ENCODE measurements at regions not wholly inside any gene's neighbourhood (a gene's known extent, or its start where the extent isn't known, plus 50 kb on each side); places are given as distances from the start of the nearest gene placed in this dataset.
A peak's percentile ranks its signal among the peaks of the same experiment; 100 is the strongest.
"Not testable (repeated sequence)": the region's sequence is repeated elsewhere in the genome, so short reads cannot be mapped to it uniquely, and the experiment has no call there.

- no peak for DNase-seq
These were observed 140.6 kb upstream of the TMEM168 start for GRCh38 chr7:112930787-112931186.

GRCh38 chr7:112929421-112929820, 139.2 kb upstream of the TMEM168 start:
- no peak for DNase-seq

GRCh38 chr7:112926018-112926417, 135.8 kb upstream of the TMEM168 start:
- DNase-seq = no peak

- DNase-seq = not testable (repeated sequence)
These were observed 132.4 kb upstream of the TMEM168 start for GRCh38 chr7:112922546-112922945.

- not testable (repeated sequence) for DNase-seq
These were observed 126.2 kb upstream of the TMEM168 start for GRCh38 chr7:112916431-112916830.

GRCh38 chr7:112908086-112908485, 117.9 kb upstream of the TMEM168 start:
- no peak for DNase-seq

- no peak for DNase-seq
These were observed 117.5 kb upstream of the TMEM168 start for GRCh38 chr7:112907658-112908057.

GRCh38 chr7:112905950-112906349, 115.8 kb upstream of the TMEM168 start:
- no peak for DNase-seq

- DNase-seq = no peak
These were observed 115.2 kb upstream of the TMEM168 start for GRCh38 chr7:112905413-112905812.

GRCh38 chr7:112898432-112899290, 108.5 kb upstream of the TMEM168 start:
- DNase-seq = peak; percentile 17

GRCh38 chr7:112897839-112898431, 107.7 kb upstream of the TMEM168 start:
- no peak for DNase-seq

GRCh38 chr7:112896026-112896601, 105.9 kb upstream of the TMEM168 start:
- no peak for DNase-seq

- DNase-seq = no peak
These were observed 102.1 kb upstream of the TMEM168 start for GRCh38 chr7:112892263-112892662.

GRCh38 chr7:112891698-112892097, 101.5 kb upstream of the TMEM168 start:
- DNase-seq = no peak

GRCh38 chr7:112889834-112890438, 99.7 kb upstream of the TMEM168 start:
- DNase-seq = no peak

- no peak for DNase-seq
These were observed 99.1 kb upstream of the TMEM168 start for GRCh38 chr7:112889268-112889667.

- no peak for DNase-seq
These were observed 98.6 kb upstream of the TMEM168 start for GRCh38 chr7:112888781-112889180.

- DNase-seq = no peak
These were observed 97.8 kb upstream of the TMEM168 start for GRCh38 chr7:112887976-112888375.

- DNase-seq = no peak
These were observed 97.1 kb upstream of the TMEM168 start for GRCh38 chr7:112887337-112887736.

- DNase-seq = no peak
These were observed 96.0 kb upstream of the TMEM168 start for GRCh38 chr7:112886208-112886607.

GRCh38 chr7:112882991-112883390, 92.8 kb upstream of the TMEM168 start:
- DNase-seq = no peak

- no peak for DNase-seq
These were observed 92.3 kb upstream of the TMEM168 start for GRCh38 chr7:112882511-112882910.

GRCh38 chr7:112882022-112882421, 91.8 kb upstream of the TMEM168 start:
- no peak for DNase-seq
